DLD1 (cell line): ENCODE measurements at regions not wholly inside any gene's neighbourhood (a gene's known extent, or its start where the extent isn't known, plus 50 kb on each side); places are given as distances from the start of the nearest gene placed in this dataset.

Experiments
- in situ Hi-C: cut with HindIII; loops from 2 replicates; pipeline ENCODE4 v1.10.0; 2017; ENCODE audit warnings: low sequenced_read_pairs

DNA sequence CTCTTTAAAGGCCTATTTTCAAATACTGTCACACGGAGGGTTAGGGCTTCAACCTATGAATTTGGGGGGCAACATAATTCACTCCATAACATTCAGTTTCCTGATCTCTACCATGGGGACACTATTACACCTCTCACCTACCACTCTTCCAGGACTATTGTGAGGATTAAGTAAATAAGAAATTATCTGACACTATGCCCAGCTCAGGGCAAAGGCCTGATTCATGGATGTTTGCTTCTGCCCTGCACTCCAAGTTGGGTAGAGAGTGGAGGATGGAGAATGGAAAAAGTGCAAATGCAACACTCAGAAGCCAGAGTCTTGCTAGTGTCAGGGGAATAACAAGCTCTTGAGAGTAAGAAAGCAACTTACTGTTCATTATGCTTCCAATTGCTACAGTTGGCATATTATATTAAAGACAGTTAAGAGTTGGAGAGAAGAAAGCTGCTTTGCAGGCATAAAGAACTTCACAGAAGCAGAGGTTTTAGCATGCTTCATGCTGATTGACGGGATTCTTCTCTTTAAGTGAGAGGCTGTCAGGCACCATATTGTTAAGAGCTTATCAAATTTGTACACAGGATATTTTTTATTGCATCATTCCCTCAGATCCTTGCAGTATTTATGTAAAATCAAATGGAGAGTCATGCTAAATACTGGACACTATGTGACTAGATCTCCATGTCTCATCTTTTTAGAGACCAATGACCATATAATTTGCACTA lies 375.3 kb downstream of the VPS13C start:
- in situ Hi-C loops, result no loop called here

DNA sequence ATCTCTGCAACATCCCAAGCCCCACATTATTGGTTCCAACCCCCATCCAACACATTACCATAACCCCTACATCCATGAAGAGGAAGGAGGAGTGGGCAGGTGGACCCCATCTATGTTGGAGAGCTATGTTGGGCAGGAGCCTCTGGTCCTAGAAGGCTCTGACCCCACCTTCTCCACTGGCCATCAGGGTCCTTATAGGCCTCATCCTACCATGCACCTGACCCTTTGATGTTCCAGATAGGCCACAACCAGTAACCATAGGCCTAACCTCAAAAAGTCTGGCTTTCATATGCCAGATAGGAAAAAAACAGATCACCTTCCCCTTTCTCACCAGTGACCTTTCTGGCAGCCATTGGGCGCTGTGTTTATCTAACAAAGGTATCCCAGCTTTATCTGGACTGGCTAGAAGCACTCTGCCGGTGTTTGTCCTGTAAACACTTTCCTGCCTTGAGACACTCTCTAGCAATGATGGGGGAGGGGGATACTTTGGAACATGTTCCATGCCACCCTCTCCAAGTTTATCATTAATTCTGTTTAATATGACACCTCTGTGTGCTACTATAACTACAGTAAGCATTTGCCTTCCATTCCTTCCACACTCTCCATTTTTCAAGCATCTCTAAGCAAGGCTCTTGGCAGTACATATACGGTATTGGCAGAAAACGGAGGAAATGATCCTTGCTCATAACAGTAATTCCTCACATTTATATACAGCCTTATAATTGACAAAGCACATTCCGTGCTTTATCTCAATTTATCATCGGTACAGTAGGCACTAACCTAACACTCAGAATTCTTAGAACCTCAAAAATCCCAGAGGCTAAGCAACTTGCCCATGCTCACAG lies 377.1 kb downstream of the VPS13C start:
- in situ Hi-C loops, result no loop called here

DNA sequence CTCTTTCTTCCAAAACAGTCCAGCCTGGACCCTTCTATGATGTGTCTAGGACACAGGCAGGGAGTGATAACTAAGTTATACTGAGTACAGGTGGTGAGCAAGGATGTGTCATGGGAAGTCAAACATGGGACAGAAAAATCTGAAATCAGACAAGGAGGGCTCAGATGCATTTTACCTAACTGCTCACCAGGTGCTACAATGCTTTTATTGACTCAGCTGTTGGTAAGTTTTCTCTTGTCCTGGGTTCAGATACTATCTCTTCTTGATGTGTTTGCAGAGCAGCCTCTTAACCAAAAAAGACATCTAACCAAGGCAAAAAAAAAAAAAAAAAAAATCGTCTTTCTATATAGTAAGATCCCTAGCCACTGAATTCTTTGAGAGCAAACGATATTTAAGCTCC lies 378.6 kb downstream of the VPS13C start:
- in situ Hi-C loops, result no loop called here

GRCh38 chr15:61681038-61681418 lies 379.2 kb downstream of the VPS13C start:
- in situ Hi-C loops, result no loop called here

DNA sequence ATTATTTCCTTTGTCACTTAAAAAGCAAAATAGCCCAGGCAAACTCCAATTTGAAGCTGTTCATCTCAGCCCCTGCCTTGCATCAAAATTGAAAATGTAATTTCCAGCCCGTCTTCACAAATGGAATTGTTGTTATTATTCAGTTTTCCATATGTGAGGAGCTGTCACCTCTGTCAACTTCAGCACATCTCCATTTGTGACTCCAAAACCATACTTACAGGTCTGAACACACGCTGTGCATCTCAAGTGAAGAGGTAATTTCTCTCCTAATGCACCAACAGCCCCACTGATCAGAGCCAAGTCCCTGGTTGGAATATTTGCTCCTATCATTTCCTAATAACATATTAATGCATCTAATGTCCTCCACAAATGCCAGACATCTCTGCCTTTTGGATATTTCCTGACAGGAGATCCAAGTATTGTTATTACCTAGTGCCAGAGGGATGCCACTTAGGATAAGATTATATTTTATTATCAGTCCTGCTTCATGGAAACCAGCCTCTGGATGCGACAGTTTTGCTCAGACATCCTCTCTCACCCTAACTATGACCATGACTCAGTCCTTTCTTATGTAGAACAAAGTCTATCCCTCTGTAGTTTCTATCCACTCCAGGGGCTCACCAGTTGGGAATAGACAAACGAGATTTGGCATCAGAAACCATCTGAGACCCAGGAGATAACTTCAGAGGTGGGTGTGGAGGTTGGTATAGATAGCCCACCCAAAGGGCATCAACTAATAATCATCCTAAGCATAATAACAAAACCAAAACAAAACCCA lies 379.8 kb downstream of the VPS13C start:
- in situ Hi-C loops, result no loop called here

- in situ Hi-C loops, result no loop called here
Observed at GRCh38 chr15:61671736-61672135, 388.5 kb downstream of the VPS13C start.

GRCh38 chr15:61668444-61668843 lies 391.8 kb downstream of the VPS13C start:
- in situ Hi-C loops, result no loop called here

GRCh38 chr15:61661791-61662190 lies 398.5 kb downstream of the VPS13C start:
- in situ Hi-C loops, result loop anchor here (5.0 kb wide), 1 partner anchor 34 kb away; no protein-coding TSS in a partner anchor

- in situ Hi-C loops, result loop anchor here (5.0 kb wide), 1 partner anchor 33 kb away; no protein-coding TSS in a partner anchor
Observed at GRCh38 chr15:61660579-61660978, 399.7 kb downstream of the VPS13C start.

GRCh38 chr15:61659566-61660190 lies 400.6 kb downstream of the VPS13C start:
- in situ Hi-C loops, result loop anchor here (5.0 kb wide), 1 partner anchor 32 kb away; no protein-coding TSS in a partner anchor

DNA sequence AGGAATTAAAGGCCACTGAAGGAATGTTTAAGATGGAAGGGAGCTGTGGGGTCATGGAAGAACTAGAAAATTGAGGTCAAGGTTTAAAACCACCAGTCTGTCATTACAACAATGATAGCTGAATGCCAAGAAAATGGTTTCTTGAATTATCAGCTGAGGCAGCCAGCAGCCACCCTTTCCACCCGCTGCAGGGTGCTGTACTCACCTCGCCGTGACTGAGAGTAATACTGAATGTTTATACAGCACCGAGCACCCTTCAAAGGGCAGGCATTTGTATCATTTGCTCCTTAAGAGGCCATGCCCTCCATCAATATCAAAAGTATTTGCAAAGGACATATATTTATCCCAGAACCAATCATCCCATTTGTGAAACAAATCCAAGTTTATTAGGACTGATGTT lies 402.8 kb downstream of the VPS13C start:
- in situ Hi-C loops, result no loop called here

- in situ Hi-C loops, result no loop called here
Observed at GRCh38 chr15:61656391-61656790, 403.9 kb downstream of the VPS13C start.

DNA sequence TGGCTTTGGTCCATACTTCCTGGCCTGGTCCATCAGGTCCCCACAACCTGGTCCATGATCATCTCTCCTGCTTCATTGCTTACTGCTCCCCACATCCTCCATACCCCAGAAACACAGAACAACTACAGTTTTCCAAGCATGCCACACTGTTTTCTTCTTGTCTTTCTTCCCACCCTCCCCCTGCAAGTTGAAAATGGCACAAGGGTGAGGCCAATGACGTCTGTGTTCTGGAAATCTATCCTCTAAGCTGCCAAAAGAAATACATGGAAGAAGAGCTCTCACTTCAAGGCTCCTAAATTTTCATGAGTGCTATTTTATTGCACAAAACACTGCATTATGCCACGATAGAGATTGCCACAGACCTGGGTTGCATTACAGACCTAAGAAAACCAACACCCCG lies 404.4 kb downstream of the VPS13C start:
- in situ Hi-C loops, result no loop called here

DNA sequence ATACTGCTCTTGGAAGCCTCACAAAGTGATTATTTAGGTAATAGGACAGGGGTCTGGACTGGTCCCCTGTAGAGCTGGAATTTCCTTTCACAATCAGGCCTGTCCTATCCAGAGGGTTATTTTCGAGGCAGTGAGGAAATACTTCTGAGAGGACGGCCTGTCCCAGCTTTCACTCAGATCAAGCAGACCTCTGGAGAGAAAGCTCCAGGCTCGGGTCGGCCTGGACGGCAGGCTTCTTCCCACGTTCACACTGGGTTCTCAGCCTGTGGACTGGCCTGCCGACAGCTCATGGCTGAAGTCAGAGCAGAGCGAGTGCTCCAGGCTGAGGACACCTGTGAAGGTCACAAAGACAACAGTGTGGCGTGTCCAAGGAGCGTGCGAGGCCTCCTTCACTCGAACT lies 405.3 kb downstream of the VPS13C start:
- in situ Hi-C loops, result no loop called here

- in situ Hi-C loops, result no loop called here
Observed at GRCh38 chr15:61654002-61654740, 406.1 kb downstream of the VPS13C start.

- in situ Hi-C loops, result no loop called here
Observed at GRCh38 chr15:61653110-61653509, 407.1 kb downstream of the VPS13C start.

DNA sequence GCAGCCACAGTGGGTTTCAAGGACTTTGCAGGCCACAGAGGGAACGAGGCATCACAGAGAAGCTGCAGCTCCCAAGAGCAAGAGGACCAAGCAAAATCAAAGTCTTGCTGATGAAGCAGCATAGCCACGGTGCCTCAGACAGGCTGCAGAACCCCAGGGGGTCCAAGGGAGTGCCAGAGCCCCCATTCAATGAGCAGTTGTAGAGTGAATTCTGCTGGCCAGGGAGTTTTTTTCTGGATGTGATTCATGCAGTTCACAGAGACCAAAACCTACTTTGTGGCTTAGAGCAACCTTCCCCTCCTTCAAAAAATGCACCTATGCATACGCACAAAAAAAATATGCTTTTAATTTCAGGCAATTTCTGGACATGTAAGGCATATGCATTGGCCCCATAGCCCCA lies 409.0 kb downstream of the VPS13C start:
- in situ Hi-C loops, result no loop called here

DNA sequence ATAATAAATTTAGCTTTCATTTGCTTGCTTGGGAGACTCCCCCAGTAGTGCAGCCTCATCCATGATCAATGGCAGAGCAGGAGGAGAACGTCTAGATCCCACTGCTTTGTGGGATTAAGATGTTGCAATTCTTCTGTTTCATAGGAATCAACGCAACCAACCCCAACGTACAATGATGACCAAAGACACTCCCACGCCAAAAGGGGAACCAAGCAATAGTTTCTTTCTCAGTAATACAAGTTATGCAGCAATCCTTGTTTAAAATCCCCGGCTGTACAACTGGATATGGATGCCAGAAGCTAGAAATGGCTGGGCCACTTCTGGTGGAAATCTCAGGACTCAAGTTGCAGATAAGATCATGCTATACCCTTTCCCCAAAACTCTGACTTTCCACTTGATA lies 411.2 kb downstream of the VPS13C start:
- in situ Hi-C loops, result no loop called here

- in situ Hi-C loops, result no loop called here
Observed at GRCh38 chr15:61644550-61644949, 415.4 kb upstream of the RORA start.

DNA sequence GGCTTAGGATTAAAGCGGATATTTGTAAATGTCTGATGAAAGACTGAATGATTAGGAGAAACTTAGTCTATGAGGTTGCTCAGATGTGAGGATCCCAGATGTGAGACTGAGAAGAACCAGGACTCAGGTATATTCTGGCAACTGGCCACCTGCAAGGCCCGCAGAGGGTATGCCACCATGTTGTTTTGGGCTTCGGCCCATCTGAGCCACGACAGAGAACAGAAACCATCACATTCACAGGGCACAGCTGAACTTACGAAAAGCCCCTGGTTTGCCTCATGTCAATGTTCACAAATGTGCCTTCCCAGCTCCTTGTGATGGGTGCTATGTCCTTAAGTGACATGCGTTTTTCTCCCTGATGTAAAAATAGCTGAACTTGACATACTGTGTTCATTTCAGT lies 412.5 kb upstream of the RORA start:
- in situ Hi-C loops, result no loop called here
